Transverse colon (tissue), 4 donors: ENCODE measurements at regions not wholly inside any gene's neighbourhood (a gene's known extent, or its start where the extent isn't known, plus 50 kb on each side); places are given as distances from the start of the nearest gene placed in this dataset.

Experiments
- DNase-seq: peaks from one replicate; pipeline ENCODE4 v3.0.0-alpha.2; 2019
- H3K27ac ChIP-seq, 4 donors: fragments of 200-600 bp; sonication (generic); 2 replicates each; pipeline ENCODE4 v1.5.1; 2016 to 2018; ENCODE audit warnings: inconsistent platforms in 4 of 4
- H3K27me3 ChIP-seq: fragments of 200-600 bp; sonication (generic); 2 replicates; pipeline ENCODE4 v1.5.1; 2017; ENCODE audit warnings: inconsistent platforms
- H3K36me3 ChIP-seq, 4 donors: fragments of 200-600 bp; sonication (generic); 2 replicates each; pipeline ENCODE4 v1.5.1; 2017 to 2019; ENCODE audit warnings: inconsistent platforms in 4 of 4
- H3K4me1 ChIP-seq, 4 donors: fragments of 200-600 bp; sonication (generic); 2 replicates each; pipeline ENCODE4 v1.5.1; 2017 to 2020; ENCODE audit warnings: inconsistent platforms in 4 of 4
- H3K4me3 ChIP-seq, 4 donors: fragments of 200-600 bp; sonication (generic); 1 replicate in 1 of 4; 2 replicates in 3 of 4; pipeline versions ENCODE4 v1.5.1 to v1.6.1; 2017 to 2019; ENCODE audit warnings: inconsistent platforms in 4 of 4
- H3K9me3 ChIP-seq, 2 donors: fragments of 200-600 bp; sonication (generic); 2 replicates each; pipeline ENCODE4 v1.5.1; 2017 to 2019; ENCODE audit warnings: inconsistent platforms in 2 of 2
- EP300 ChIP-seq: sonication (generic); formaldehyde crosslinking; IDR thresholded peaks from one replicate; pipeline ENCODE4 v1.6.1; 2017; ENCODE audit warnings: antibody characterized with exemption, low read depth
- POLR2A ChIP-seq: fragments of 450-650 bp; IDR thresholded peaks from one replicate; pipeline ENCODE4 v1.6.1; 2016; ENCODE audit warnings: antibody characterized with exemption, mild to moderate bottlenecking, moderate library complexity
- POLR2AphosphoS5 ChIP-seq, 3 donors: sonication (generic); formaldehyde crosslinking; IDR thresholded peaks; one replicate each; pipeline ENCODE4 v1.6.1; 2016; ENCODE audit warnings: antibody characterized with exemption in 3 of 3
- WGBS, 2 donors: methylation state at CpG; one replicate each; pipeline ENCODE4 v1.1.5; 2018; ENCODE audit warnings: low coverage in 1 of 2; 5-methylcytosine and 5-hydroxymethylcytosine counted together
- in situ Hi-C, 4 donors: fragments of 200-750 bp; cut with MboI; loops; one replicate each; pipeline versions ENCODE4 v1.15.0 to v1.15.1; 2017; ENCODE audit warnings: low sequenced_read_pairs in 3 of 4, low pct_ligation_motif_present in 1 of 4, low pct_unique_long_range_greater_than_20kb in 1 of 4
- intact Hi-C: fragments of 100-400 bp; cut with DNase I; formaldehyde crosslinking; loops from one replicate; pipeline ENCODE4 v1.15.1; 2023; ENCODE audit warnings: low total_unique reads
- TF ChIP-seq, protein P1 (sequence below), 5 experiments: fragments of 200-600 bp in 3 of 5; fragments of 450-650 bp in 2 of 5; sonication (generic) in 3 of 5; IDR thresholded peaks; 1 replicate in 2 of 5; 2 replicates in 3 of 5; pipeline ENCODE4 v1.5.1; 2016 to 2017; ENCODE audit warnings: antibody characterized with exemption in 5 of 5, inconsistent platforms in 3 of 5, mild to moderate bottlenecking in 2 of 5, moderate library complexity in 1 of 5

DNA sequence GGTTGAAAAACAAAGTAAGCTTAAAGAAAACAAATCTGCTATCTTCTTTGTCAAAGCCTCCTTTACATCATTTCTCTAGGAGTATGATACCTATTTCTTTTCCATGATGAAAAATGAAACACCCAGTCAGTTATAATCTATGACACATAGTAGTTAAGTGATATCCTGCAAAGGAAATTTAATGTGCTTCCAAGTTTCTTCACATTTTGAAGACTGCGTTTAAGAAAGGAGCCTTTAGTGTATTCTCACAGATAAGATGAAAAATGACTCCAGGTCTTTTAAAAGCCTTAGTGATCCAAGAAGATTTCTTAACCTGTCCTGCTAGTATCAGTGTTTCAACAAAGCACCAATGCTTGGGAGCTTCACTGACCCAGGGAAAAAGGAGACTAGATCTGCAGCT lies 356.7 kb downstream of the CCDC85A start:
- no peaks in the 10 kb centered on the region for H3K4me1 ChIP-seq
- no peaks in the 10 kb centered on the region for H3K36me3 ChIP-seq
- no peak for DNase-seq
- H3K9me3 ChIP-seq = no peaks in the 10 kb centered on the region
- in situ Hi-C loops = no loop called here
- no peaks in the 10 kb centered on the region for H3K27me3 ChIP-seq
- intact Hi-C loops = no loop called here
- 82 to 88% methylated on average over 1 of the region's 1 CpG for WGBS, 2 donors
- H3K4me3 ChIP-seq = no peak overlapping the region
- TF ChIP-seq EP300 (no peak), POLR2A (no peak), POLR2AphosphoS5 (IDR thresholded peaks at IDR 0.05) (no peak)
- TF ChIP-seq, protein P1, sequence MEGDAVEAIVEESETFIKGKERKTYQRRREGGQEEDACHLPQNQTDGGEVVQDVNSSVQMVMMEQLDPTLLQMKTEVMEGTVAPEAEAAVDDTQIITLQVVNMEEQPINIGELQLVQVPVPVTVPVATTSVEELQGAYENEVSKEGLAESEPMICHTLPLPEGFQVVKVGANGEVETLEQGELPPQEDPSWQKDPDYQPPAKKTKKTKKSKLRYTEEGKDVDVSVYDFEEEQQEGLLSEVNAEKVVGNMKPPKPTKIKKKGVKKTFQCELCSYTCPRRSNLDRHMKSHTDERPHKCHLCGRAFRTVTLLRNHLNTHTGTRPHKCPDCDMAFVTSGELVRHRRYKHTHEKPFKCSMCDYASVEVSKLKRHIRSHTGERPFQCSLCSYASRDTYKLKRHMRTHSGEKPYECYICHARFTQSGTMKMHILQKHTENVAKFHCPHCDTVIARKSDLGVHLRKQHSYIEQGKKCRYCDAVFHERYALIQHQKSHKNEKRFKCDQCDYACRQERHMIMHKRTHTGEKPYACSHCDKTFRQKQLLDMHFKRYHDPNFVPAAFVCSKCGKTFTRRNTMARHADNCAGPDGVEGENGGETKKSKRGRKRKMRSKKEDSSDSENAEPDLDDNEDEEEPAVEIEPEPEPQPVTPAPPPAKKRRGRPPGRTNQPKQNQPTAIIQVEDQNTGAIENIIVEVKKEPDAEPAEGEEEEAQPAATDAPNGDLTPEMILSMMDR (IDR thresholded peaks at IDR 0.05) = no peak
- no peak overlapping the region for H3K27ac ChIP-seq

DNA sequence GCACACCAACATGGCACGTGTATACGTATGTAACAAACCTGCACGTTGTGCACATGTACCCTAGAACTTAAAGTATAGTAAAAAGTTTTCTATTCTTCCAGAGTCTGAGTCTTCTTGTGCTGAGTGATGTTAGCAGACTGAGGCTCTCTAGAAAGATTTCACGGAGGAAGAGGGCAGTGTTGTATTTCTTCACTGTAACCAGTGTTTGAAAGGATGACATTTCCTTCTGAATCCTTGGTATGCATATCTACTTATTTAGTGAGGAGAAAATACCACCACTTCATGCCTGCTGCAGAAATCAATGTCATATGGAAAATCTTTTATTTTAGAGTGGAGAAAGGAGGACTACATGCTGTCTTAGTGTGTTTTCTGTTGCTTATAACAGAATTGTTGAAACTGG lies 357.1 kb downstream of the CCDC85A start:
- 31 to 62% methylated on average over 3 to 4 of the region's 4 CpGs for WGBS, 2 donors
- Histone ChIP-seq H3K4me1 (no peaks in the 10 kb centered on the region), H3K27me3 (no peaks in the 10 kb centered on the region), H3K27ac (no peak overlapping the region), H3K9me3 (no peaks in the 10 kb centered on the region), H3K36me3 (no peaks in the 10 kb centered on the region), H3K4me3 (no peak overlapping the region)
- DNase-seq = no peak
- no peak for TF ChIP-seq POLR2AphosphoS5 (IDR thresholded peaks at IDR 0.05)
- no peak for TF ChIP-seq POLR2A
- TF ChIP-seq, protein P1 (IDR thresholded peaks at IDR 0.05) = no peak
- no peak for TF ChIP-seq EP300
- intact Hi-C loops (no loop called here), in situ Hi-C loops (no loop called here)

DNA sequence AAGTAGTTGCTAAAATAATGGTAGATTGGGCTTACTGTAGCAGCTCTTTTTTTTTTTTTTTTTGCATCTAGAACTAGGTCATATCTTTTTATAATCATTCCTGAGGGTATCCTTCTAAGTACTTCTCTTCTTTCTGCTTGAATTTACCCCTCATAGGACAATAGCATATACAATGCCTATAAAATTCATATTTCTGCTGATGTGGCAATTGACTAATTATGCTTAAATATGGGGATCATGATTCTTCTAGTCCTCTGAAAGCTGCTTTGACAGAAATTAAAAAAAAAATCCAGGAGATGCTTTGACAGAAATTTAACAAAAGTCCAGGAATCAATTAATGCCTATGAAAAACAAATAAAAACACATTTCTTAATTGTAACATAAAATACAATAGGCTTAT lies 358.4 kb downstream of the CCDC85A start:
- in situ Hi-C loops (no loop called here), intact Hi-C loops (no loop called here)
- Histone ChIP-seq H3K36me3 (no peaks in the 10 kb centered on the region), H3K27ac (no peak overlapping the region), H3K4me1 (no peaks in the 10 kb centered on the region), H3K4me3 (no peak overlapping the region), H3K27me3 (no peaks in the 10 kb centered on the region), H3K9me3 (no peaks in the 10 kb centered on the region)
- TF ChIP-seq EP300 (no peak), POLR2A (no peak), POLR2AphosphoS5 (IDR thresholded peaks at IDR 0.05) (no peak)
- TF ChIP-seq, protein P1 (IDR thresholded peaks at IDR 0.05) = no peak
- DNase-seq = no peak

DNA sequence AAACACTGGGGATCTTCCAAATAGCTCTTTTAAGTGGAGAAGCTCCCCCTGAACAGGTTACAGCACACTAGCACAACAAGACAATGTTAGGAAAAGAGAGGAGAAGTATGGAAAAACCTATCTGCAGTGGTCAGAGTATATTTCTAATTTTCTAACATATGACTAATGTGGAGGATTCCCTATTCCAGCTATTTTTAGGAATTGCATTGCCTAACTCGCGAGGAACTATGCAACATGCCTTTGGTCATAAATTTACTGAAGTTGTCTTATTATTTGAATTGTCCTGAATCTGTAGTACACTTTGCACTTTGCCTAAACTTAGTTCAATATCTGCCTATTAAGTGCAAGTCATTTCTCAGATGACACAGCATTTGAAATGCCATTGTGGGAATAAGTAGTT lies 381.4 kb downstream of the CCDC85A start:
- intact Hi-C loops = no loop called here
- no peak overlapping the region for H3K27ac ChIP-seq
- no peaks in the 10 kb centered on the region for H3K4me1 ChIP-seq
- TF ChIP-seq POLR2A = no peak
- no peak for TF ChIP-seq POLR2AphosphoS5 (IDR thresholded peaks at IDR 0.05)
- TF ChIP-seq, protein P1 (IDR thresholded peaks at IDR 0.05) = no peak
- TF ChIP-seq EP300 = no peak
- H3K36me3 ChIP-seq = no peaks in the 10 kb centered on the region
- no peaks in the 10 kb centered on the region for H3K27me3 ChIP-seq
- no peak for DNase-seq
- WGBS, 2 donors = 83 to 100% methylated on average over 2 of the region's 2 CpGs
- H3K4me3 ChIP-seq = no peak overlapping the region
- in situ Hi-C loops = no loop called here
- no peaks in the 10 kb centered on the region for H3K9me3 ChIP-seq
